NCI-H146 treated with DMSO at 0.1 percent for 48 hours (cell line): ENCODE measurements at regions not wholly inside any gene's neighbourhood (a gene's known extent, or its start where the extent isn't known, plus 50 kb on each side); places are given as distances from the start of the nearest gene placed in this dataset.

ENCODE experiments used
- DNase-seq: peaks from one replicate; lab custom pipeline; 2025; ENCODE audit not compliant: unreplicated experiment; lab: John Stamatoyannopoulos, UW

GRCh38 chr1:88434836-88435235 is 249.2 kb upstream of the PKN2 start:
- no peak for DNase-seq

GRCh38 chr1:88441022-88441421 is 243.1 kb upstream of the PKN2 start:
- no peak for DNase-seq

- no peak for DNase-seq
These were observed 232.2 kb upstream of the PKN2 start for GRCh38 chr1:88451856-88452255.

- DNase-seq: no peak
These were observed 230.8 kb upstream of the PKN2 start for GRCh38 chr1:88453295-88453694.

- no peak for DNase-seq
These were observed 229.3 kb upstream of the PKN2 start for GRCh38 chr1:88454781-88455180.

GRCh38 chr1:88455621-88456256 is 228.3 kb upstream of the PKN2 start:
- DNase-seq: no peak

GRCh38 chr1:88457197-88457596 is 226.9 kb upstream of the PKN2 start:
- DNase-seq: no peak

- DNase-seq: no peak
These were observed 223.1 kb upstream of the PKN2 start for GRCh38 chr1:88461007-88461406.

GRCh38 chr1:88462096-88462487 is 222.0 kb upstream of the PKN2 start:
- DNase-seq: no peak

- peak; percentile 7 for DNase-seq
These were observed 221.4 kb upstream of the PKN2 start for GRCh38 chr1:88462488-88463261.

- DNase-seq: no peak
These were observed 220.6 kb upstream of the PKN2 start for GRCh38 chr1:88463401-88463985.

- no peak for DNase-seq
These were observed 218.1 kb upstream of the PKN2 start for GRCh38 chr1:88466011-88466410.

GRCh38 chr1:88466899-88467580 is 217.0 kb upstream of the PKN2 start:
- DNase-seq: no peak

GRCh38 chr1:88472298-88472697 is 211.8 kb upstream of the PKN2 start:
- no peak for DNase-seq

- no peak for DNase-seq
These were observed 211.4 kb upstream of the PKN2 start for GRCh38 chr1:88472714-88473113.

GRCh38 chr1:88474555-88475304 is 209.3 kb upstream of the PKN2 start:
- no peak for DNase-seq

- no peak for DNase-seq
These were observed 199.2 kb upstream of the PKN2 start for GRCh38 chr1:88484881-88485280.

- no peak for DNase-seq
These were observed 195.8 kb upstream of the PKN2 start for GRCh38 chr1:88488237-88488636.

- no peak for DNase-seq
These were observed 193.4 kb upstream of the PKN2 start for GRCh38 chr1:88490676-88491075.

GRCh38 chr1:88499671-88500070 is 184.4 kb upstream of the PKN2 start:
- no peak for DNase-seq

GRCh38 chr1:88502886-88503285 is 181.2 kb upstream of the PKN2 start:
- no peak for DNase-seq
